Stimulated activated naive B cell treated with anti-CD40 and anti-IgM and Interleukin-4, amounts not matched to agents 10 μg/mL and 1 μg/mL and 100 μg/mL, for 72 hours (primary cell): ENCODE measurements at regions not wholly inside any gene's neighbourhood (a gene's known extent, or its start where the extent isn't known, plus 50 kb on each side); places are given as distances from the start of the nearest gene placed in this dataset.
"Not testable (repeated sequence)": the region's sequence is repeated elsewhere in the genome, so short reads cannot be mapped to it uniquely, and the experiment has no call there.

Experiments
- ATAC-seq, 2 donors: fragments of 150-1000 bp; cut with Tn5 transposase; replicated peaks; 2 replicates each; pipeline ENCODE4 v1.10.0; 2021; ENCODE audit warnings: moderate library complexity in 1 of 2
- DNase-seq: peaks from one replicate; pipeline ENCODE4 v3.0.0; 2021
- H3K27ac Mint-ChIP-seq: one replicate; pipeline ENCODE4 v1.8.0; 2022; ENCODE audit warnings: mild to moderate bottlenecking, mixed read lengths
- H3K27me3 Mint-ChIP-seq, 2 donors: one replicate each; pipeline ENCODE4 v1.8.0; 2022; ENCODE audit warnings: mixed read lengths in 2 of 2
- H3K36me3 Mint-ChIP-seq, 2 donors: one replicate each; pipeline ENCODE4 v1.8.0; 2022; ENCODE audit warnings: mixed read lengths in 2 of 2, mild to moderate bottlenecking in 1 of 2
- H3K4me1 Mint-ChIP-seq, 2 donors: one replicate each; pipeline ENCODE4 v1.8.0; 2022; ENCODE audit warnings: mixed read lengths in 2 of 2, mild to moderate bottlenecking in 1 of 2
- H3K4me3 Mint-ChIP-seq, 2 donors: one replicate each; pipeline ENCODE4 v1.8.0; 2022; ENCODE audit warnings: mild to moderate bottlenecking in 2 of 2, mixed read lengths in 2 of 2, moderate library complexity in 1 of 2
- H3K9me3 Mint-ChIP-seq, 2 donors: one replicate each; pipeline ENCODE4 v1.8.0; 2022; ENCODE audit warnings: mixed read lengths in 2 of 2, mild to moderate bottlenecking in 1 of 2

DNA sequence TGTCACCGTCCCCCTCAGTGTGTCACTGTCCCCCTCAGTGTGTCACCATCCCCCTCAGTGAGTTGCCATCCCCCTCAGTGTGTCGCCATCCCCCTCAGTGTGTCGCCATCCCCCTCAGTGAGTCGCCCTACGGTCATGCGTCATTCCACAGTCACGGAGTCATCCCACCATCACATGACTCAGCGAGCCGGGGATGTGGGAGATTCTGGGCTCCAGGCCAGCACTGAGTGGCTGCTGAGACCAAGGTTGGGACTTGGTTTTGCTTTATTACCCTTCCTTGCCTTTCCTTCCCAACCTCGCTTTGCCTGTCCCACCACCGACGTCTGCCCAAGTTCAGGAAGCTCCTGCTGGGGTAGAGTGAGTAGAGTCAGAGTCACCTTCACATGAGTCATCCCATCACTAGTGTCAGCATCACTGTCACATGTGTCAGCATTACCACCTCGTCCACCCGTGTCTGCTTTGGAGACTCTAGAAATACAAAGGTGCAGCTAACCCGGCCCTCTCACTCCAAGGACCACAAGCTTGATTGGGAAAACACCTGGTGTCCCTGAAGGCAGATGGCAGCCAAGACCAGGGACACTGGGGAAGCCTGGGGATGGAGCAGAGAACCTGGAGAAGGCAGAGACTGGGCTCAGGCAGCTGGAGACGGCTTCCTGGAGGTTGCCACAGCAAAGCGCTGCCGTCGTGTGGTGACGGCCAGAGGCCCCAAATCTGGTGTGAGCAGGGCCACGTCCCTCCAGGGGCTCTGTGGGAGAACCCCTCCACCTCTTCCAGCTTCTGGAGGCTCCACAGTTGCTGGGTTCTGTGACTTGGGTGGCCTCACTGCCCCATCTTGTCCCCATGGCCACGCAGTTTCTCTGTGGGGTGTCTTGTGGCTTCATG lies 485.2 kb upstream of the SALL3 start:
- Mint-ChIP-seq H3K9me3 (peaks cover 12 to 13% of the 10 kb centered on the region in 2 donors), H3K4me1 (no peaks in the 10 kb centered on the region), H3K27ac (no peak overlapping the region), H3K4me3 (no peak overlapping the region), H3K36me3 (peaks cover 0 to 4% of the 10 kb centered on the region in 2 donors), H3K27me3 (no peaks in the 10 kb centered on the region)
- ATAC-seq: no peak
- no peak for DNase-seq

- H3K27ac Mint-ChIP-seq: no peak overlapping the region
- DNase-seq (no peak), ATAC-seq (no peak)
- H3K27me3 Mint-ChIP-seq: no peaks in the 10 kb centered on the region
- no peaks in the 10 kb centered on the region for H3K4me1 Mint-ChIP-seq
- peaks cover 0 to 4% of the 10 kb centered on the region in 2 donors for H3K36me3 Mint-ChIP-seq
- H3K4me3 Mint-ChIP-seq: no peak overlapping the region
- H3K9me3 Mint-ChIP-seq: peaks cover 9 to 11% of the 10 kb centered on the region in 2 donors
These were observed 484.1 kb upstream of the SALL3 start for GRCh38 chr18:78495550-78495949.

- H3K4me3 Mint-ChIP-seq: no peak overlapping the region
- peaks cover 0 to 4% of the 10 kb centered on the region in 2 donors for H3K36me3 Mint-ChIP-seq
- no peaks in the 10 kb centered on the region for H3K27me3 Mint-ChIP-seq
- ATAC-seq: no peak
- DNase-seq: no peak
- no peaks in the 10 kb centered on the region for H3K4me1 Mint-ChIP-seq
- peaks cover 5 to 7% of the 10 kb centered on the region in 2 donors for H3K9me3 Mint-ChIP-seq
- H3K27ac Mint-ChIP-seq: no peak overlapping the region
These were observed 483.5 kb upstream of the SALL3 start for GRCh38 chr18:78496079-78496478.

- no peak for DNase-seq
- no peaks in the 10 kb centered on the region for H3K27me3 Mint-ChIP-seq
- peaks cover 5 to 7% of the 10 kb centered on the region in 2 donors for H3K9me3 Mint-ChIP-seq
- H3K27ac Mint-ChIP-seq: no peak overlapping the region
- no peaks in the 10 kb centered on the region for H3K4me1 Mint-ChIP-seq
- peaks cover 0 to 4% of the 10 kb centered on the region in 2 donors for H3K36me3 Mint-ChIP-seq
- no peak for ATAC-seq
- no peak overlapping the region for H3K4me3 Mint-ChIP-seq
These were observed 482.0 kb upstream of the SALL3 start for GRCh38 chr18:78497641-78498040.

DNA sequence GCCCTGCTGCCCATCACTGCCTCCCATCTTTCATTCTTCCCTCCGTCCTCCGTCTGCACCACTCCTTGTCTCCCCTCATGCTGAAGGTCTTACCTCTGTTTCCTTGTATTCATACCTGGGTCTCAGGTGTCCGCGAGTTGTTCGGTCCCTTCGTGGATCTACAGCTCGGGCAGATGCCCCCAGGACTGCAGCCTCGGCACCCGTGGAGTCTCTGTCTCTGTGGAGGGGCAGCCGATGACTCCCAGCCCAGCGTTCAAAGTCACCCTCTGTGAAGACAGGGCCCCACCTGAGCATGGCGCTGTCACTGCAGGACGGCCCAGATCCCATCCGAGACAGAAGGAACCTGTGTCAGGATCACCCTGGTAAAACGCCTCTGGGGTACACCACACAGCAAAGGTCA lies 480.0 kb upstream of the SALL3 start:
- H3K36me3 Mint-ChIP-seq: no peaks in the 10 kb centered on the region
- ATAC-seq: no peak
- peaks cover 0 to 2% of the 10 kb centered on the region in 2 donors for H3K9me3 Mint-ChIP-seq
- H3K27ac Mint-ChIP-seq: no peak overlapping the region
- no peak overlapping the region for H3K4me3 Mint-ChIP-seq
- H3K4me1 Mint-ChIP-seq: no peaks in the 10 kb centered on the region
- DNase-seq: no peak
- H3K27me3 Mint-ChIP-seq: no peaks in the 10 kb centered on the region

DNA sequence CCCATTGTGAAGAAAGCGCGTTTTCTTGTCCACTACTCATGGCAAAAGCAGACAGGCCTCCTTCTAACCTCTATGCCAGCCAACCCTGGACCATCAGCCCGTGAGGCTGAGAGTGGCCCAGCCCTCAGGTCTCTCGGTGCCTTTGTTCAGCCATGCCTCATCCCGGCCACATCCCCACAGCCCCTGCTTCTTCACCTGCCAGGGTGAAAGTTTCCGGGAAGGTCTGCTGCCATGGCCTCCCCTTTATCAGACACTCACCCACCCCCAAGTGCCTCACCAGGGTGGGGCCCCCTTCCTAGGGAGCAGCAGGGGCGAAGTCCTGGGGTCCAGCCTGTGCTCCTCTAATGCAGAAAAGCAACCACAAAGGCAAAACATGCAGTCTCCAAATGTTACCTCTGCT lies 478.4 kb upstream of the SALL3 start:
- no peak for DNase-seq
- ATAC-seq: no peak
- Mint-ChIP-seq H3K4me1 (no peaks in the 10 kb centered on the region), H3K27ac (no peak overlapping the region), H3K36me3 (no peaks in the 10 kb centered on the region), H3K4me3 (no peak overlapping the region), H3K27me3 (no peaks in the 10 kb centered on the region), H3K9me3 (peaks cover 0 to 2% of the 10 kb centered on the region in 2 donors)

- no peak overlapping the region for H3K27ac Mint-ChIP-seq
- H3K4me1 Mint-ChIP-seq: no peaks in the 10 kb centered on the region
- H3K9me3 Mint-ChIP-seq: peaks cover 3 to 4% of the 10 kb centered on the region in 2 donors
- no peaks in the 10 kb centered on the region for H3K27me3 Mint-ChIP-seq
- ATAC-seq (no peak), DNase-seq (no peak)
- no peaks in the 10 kb centered on the region for H3K36me3 Mint-ChIP-seq
- H3K4me3 Mint-ChIP-seq: no peak overlapping the region
These were observed 476.5 kb upstream of the SALL3 start for GRCh38 chr18:78503129-78503528.

GRCh38 chr18:78505851-78506461 lies 473.7 kb upstream of the SALL3 start:
- Mint-ChIP-seq H3K27ac (no peak overlapping the region), H3K9me3 (peaks cover 9 to 10% of the 10 kb centered on the region in 2 donors), H3K27me3 (no peaks in the 10 kb centered on the region), H3K4me1 (no peaks in the 10 kb centered on the region), H3K4me3 (no peak overlapping the region), H3K36me3 (no peaks in the 10 kb centered on the region)
- no peak for ATAC-seq
- no peak for DNase-seq

DNA sequence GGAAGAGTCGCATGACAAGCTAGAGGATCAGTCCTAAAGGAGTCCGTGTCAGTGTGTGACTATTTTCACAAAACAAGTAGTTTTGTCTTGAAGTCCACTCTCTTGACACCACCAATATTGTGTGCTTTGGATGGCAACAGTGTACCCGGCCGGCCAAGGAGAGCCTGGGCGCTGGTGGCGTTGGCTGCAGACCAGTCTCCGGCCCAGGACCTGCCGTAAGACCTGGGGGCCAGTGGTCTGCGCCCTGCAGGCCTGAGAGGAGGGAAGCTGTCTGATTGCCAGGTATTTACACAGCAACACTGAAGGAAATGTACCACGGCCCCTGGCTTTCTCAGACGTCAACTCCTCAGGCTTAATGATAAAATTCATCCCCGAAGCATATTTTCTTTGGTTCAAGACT lies 472.4 kb upstream of the SALL3 start:
- no peaks in the 10 kb centered on the region for H3K4me1 Mint-ChIP-seq
- H3K9me3 Mint-ChIP-seq: peaks cover 9 to 10% of the 10 kb centered on the region in 2 donors
- no peaks in the 10 kb centered on the region for H3K27me3 Mint-ChIP-seq
- H3K27ac Mint-ChIP-seq: no peak overlapping the region
- ATAC-seq: no peak
- no peaks in the 10 kb centered on the region for H3K36me3 Mint-ChIP-seq
- no peak overlapping the region for H3K4me3 Mint-ChIP-seq
- no peak for DNase-seq

- ATAC-seq, DNase-seq, H3K9me3 Mint-ChIP-seq, H3K4me3 Mint-ChIP-seq, H3K36me3 Mint-ChIP-seq, H3K27me3 Mint-ChIP-seq, H3K27ac Mint-ChIP-seq, H3K4me1 Mint-ChIP-seq: not testable (repeated sequence)
These were observed 471.3 kb upstream of the SALL3 start for GRCh38 chr18:78508228-78508824.

DNA sequence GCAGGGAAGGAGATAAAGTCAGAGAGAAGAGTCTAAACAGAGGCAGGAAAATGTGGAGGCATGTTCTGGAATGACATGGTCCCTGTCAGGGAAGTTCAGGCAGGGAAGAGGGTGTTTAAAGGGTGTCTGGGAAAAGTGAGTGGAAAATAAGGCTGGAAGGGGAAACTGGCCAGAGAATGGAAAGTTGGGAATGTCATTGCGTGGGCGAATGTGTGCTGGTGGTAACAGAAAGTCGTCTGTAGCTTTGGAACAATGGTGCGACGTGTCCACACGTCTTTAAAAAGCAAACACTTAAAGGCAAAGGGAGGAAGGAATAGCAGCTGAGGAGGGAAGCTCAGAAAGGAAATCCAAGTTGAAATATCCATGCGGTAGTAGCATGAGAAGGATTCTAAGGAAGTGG lies 469.5 kb upstream of the SALL3 start:
- DNase-seq: no peak
- ATAC-seq: no peak
- no peaks in the 10 kb centered on the region for H3K27me3 Mint-ChIP-seq
- no peak overlapping the region for H3K27ac Mint-ChIP-seq
- H3K4me1 Mint-ChIP-seq: no peaks in the 10 kb centered on the region
- no peak overlapping the region for H3K4me3 Mint-ChIP-seq
- no peaks in the 10 kb centered on the region for H3K36me3 Mint-ChIP-seq
- H3K9me3 Mint-ChIP-seq: peaks cover 7 to 10% of the 10 kb centered on the region in 2 donors

DNA sequence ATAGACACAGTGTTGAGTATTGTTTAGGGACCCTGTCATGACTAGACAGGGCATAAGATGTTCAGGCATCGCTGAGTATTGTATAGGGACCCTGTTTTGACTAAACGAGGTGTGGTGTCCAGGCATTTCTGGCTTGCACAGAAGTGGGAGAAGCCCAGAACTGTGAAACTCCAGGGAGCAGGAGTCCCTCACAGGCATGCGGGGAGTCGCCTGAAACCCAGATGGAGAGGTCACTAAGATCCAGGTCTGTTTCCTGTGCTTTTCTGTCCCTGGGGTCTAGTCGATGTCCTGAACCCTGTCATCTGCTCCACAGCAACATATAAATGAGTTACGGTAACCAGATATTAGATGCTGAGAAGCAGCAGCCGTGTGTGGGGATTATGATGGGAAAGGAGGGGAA lies 469.0 kb upstream of the SALL3 start:
- ATAC-seq (no peak), DNase-seq (no peak)
- Mint-ChIP-seq H3K36me3 (no peaks in the 10 kb centered on the region), H3K27me3 (no peaks in the 10 kb centered on the region), H3K4me1 (no peaks in the 10 kb centered on the region), H3K4me3 (no peak overlapping the region), H3K27ac (no peak overlapping the region), H3K9me3 (peaks cover 7 to 10% of the 10 kb centered on the region in 2 donors)

- Mint-ChIP-seq H3K27me3 (no peaks in the 10 kb centered on the region), H3K4me1 (no peaks in the 10 kb centered on the region), H3K27ac (no peak overlapping the region), H3K9me3 (peaks cover 7 to 10% of the 10 kb centered on the region in 2 donors), H3K36me3 (no peaks in the 10 kb centered on the region), H3K4me3 (no peak overlapping the region)
- ATAC-seq (no peak), DNase-seq (no peak)
These were observed 467.7 kb upstream of the SALL3 start for GRCh38 chr18:78511666-78512601.
